Lung (tissue), 11 donors: ENCODE measurements at regions not wholly inside any gene's neighbourhood (a gene's known extent, or its start where the extent isn't known, plus 50 kb on each side); places are given as distances from the start of the nearest gene placed in this dataset.

Source experiments
- ATAC-seq: fragments of 200-7000 bp; cut with Tn5 transposase; one replicate; pipeline ENCODE4 v1.9.1; 2020; ENCODE audit warnings: moderate number of reproducible peaks; ENCODE audit not compliant: insufficient read depth, low FRiP score
- DNase-seq, 3 donors: peaks; one replicate each; pipeline ENCODE4 v3.0.0-alpha.2; 2013 to 2017
- H3K27ac ChIP-seq, 2 donors: one replicate each; pipeline ENCODE4 v1.5.1; 2013; ENCODE audit warnings: mild to moderate bottlenecking in 2 of 2, moderate library complexity in 2 of 2, control low read depth in 1 of 2, inconsistent platforms in 1 of 2, low read depth in 1 of 2, low read length in 1 of 2
- H3K27me3 ChIP-seq, 3 donors: one replicate each; pipeline ENCODE4 v1.5.1; 2013; ENCODE audit warnings: low read length in 2 of 3; ENCODE audit not compliant: control insufficient read depth in 3 of 3, insufficient read depth in 3 of 3
- H3K36me3 ChIP-seq, 4 donors: one replicate each; pipeline ENCODE4 v1.5.1; 2013; ENCODE audit warnings: low read length in 4 of 4, mild to moderate bottlenecking in 1 of 4, moderate library complexity in 1 of 4; ENCODE audit not compliant: control insufficient read depth in 4 of 4, insufficient read depth in 4 of 4
- H3K4me1 ChIP-seq, 5 donors: one replicate each; pipeline ENCODE4 v1.5.1; 2013; ENCODE audit warnings: low read length in 5 of 5, mild to moderate bottlenecking in 2 of 5, moderate library complexity in 1 of 5; ENCODE audit not compliant: control insufficient read depth in 5 of 5, insufficient read depth in 5 of 5
- H3K4me3 ChIP-seq: one replicate; pipeline ENCODE4 v1.5.1; 2013; ENCODE audit warnings: mild to moderate bottlenecking, control low read depth, moderate library complexity
- H3K9ac ChIP-seq, 2 donors: one replicate each; pipeline ENCODE4 v1.5.1; 2013; ENCODE audit warnings: low read length in 2 of 2, control low read depth in 1 of 2; ENCODE audit not compliant: insufficient read depth in 1 of 2
- H3K9me3 ChIP-seq, 4 donors: one replicate each; pipeline ENCODE4 v1.5.1; 2013; ENCODE audit warnings: low read length in 3 of 4, mild to moderate bottlenecking in 1 of 4, moderate library complexity in 1 of 4; ENCODE audit not compliant: control insufficient read depth in 4 of 4, insufficient read depth in 3 of 4
- WGBS, 2 donors: extraction: QIAGEN DNeasy Blood & Tissue Kit; methylation state at CpG; one replicate each; pipeline ENCODE4 v1.1.7; 2013; 5-methylcytosine and 5-hydroxymethylcytosine counted together
- TF ChIP-seq, protein P1 (sequence below): IDR thresholded peaks from 2 replicates; pipeline ENCODE4 v1.5.1; 2012; ENCODE audit warnings: mild to moderate bottlenecking; ENCODE audit errors: control extremely low read depth, extremely low read depth
- donor health status: control.
- donor health status: control.
- donor health status: Bipolar disorder and iron deficiency.
- donor health status: healthy.
- donor health status: DM: yes; HTN: yes; CAD: no.

DNA sequence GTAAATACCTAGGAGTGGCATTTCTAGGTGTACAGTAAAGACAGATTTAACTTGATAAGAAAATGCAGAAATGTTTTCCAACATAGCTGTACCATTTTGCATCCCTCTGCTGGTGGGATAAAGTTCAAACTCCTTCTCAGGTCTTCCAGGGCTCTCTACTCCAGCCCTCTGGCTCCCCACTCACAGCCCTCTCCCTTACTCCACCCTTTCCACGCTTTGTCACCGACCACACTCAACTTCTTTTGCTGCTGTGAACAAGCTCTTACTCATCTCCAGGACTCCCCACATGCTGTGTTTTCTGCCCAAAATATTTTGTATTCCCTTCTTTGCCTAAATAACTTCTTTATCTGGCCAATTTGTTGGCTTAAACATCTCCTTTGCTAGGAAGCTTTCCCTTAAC is 90.6 kb upstream of the OSMR start:
- H3K9me3 ChIP-seq, result no peaks in the 10 kb centered on the region
- no peak overlapping the region for H3K9ac ChIP-seq
- H3K4me3 ChIP-seq, result no peak overlapping the region
- ATAC-seq (no peak), DNase-seq (no peak)
- no peaks in the 10 kb centered on the region for H3K27me3 ChIP-seq
- WGBS, 2 donors, result 55 to 71% methylated on average over 2 of the region's 2 CpGs
- no peaks in the 10 kb centered on the region for H3K36me3 ChIP-seq
- no peak overlapping the region for H3K27ac ChIP-seq
- TF ChIP-seq, protein P1, sequence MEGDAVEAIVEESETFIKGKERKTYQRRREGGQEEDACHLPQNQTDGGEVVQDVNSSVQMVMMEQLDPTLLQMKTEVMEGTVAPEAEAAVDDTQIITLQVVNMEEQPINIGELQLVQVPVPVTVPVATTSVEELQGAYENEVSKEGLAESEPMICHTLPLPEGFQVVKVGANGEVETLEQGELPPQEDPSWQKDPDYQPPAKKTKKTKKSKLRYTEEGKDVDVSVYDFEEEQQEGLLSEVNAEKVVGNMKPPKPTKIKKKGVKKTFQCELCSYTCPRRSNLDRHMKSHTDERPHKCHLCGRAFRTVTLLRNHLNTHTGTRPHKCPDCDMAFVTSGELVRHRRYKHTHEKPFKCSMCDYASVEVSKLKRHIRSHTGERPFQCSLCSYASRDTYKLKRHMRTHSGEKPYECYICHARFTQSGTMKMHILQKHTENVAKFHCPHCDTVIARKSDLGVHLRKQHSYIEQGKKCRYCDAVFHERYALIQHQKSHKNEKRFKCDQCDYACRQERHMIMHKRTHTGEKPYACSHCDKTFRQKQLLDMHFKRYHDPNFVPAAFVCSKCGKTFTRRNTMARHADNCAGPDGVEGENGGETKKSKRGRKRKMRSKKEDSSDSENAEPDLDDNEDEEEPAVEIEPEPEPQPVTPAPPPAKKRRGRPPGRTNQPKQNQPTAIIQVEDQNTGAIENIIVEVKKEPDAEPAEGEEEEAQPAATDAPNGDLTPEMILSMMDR, result no peak
- peaks cover 0 to 34% (median 11%) of the 10 kb centered on the region in 5 donors for H3K4me1 ChIP-seq

DNA sequence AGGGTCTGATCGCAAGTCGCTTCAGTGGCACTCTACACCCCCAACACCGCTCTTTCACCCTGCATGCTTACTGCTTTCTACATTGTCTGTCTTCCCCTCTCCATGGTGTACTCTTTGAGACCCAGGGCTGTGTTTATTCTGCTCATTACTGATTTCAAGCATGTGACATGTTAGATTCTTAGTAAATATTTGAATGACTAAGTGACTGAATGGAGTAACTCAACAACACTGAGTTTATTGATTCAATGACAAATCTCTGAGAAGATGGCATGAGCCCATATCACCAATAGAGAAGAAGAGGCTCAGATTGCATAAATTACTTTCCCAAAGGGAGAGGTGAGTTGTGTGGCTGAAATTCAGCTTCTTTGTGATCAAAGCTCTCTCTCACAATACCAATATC is 89.7 kb upstream of the OSMR start:
- DNase-seq (no peak), ATAC-seq (no peak)
- Histone ChIP-seq H3K27ac (no peak overlapping the region), H3K36me3 (no peaks in the 10 kb centered on the region), H3K9ac (no peak overlapping the region), H3K4me3 (no peak overlapping the region), H3K4me1 (peaks cover 0 to 35% (median 11%) of the 10 kb centered on the region in 5 donors), H3K27me3 (no peaks in the 10 kb centered on the region), H3K9me3 (no peaks in the 10 kb centered on the region)
- 96 to 100% methylated on average over 3 of the region's 3 CpGs for WGBS, 2 donors
- TF ChIP-seq, protein P1, result no peak

DNA sequence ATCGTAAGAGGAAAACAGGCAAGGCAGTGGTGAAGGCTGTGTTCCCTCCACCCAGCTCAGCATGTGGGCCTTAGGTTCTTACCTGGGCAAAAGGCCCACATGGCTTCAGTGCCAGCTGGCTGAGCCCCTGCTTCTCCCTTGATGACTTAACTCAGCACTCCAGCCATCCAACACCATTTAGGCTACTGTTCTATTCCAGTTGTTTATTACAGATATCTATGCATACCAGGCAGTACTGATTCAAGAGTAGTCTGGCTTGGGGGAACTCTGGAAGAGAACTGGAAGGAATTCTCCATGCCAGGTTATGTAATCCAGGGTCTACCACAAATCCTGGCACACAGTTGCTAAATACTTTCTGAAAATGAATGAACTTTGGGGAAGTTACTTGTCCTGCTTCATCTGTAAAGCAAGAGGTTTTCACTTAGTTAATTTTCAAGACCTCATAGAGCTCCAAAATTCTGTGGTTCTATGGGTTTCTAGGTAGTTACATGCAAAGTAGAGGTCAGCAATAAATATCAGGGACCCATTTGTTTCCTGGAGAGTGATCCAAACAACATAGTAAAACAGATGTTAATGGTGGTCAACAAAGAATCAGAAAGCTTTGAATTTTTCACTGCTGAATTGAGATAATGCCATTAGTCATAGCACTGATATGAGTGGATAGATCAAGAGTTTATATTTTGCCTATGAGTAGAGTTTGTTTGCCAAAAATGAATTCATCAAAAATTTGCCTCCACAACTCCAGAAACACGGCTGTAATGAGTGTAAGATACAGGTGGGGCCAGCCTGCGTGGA is 88.2 kb upstream of the OSMR start:
- WGBS, 2 donors, result 82 to 89% methylated on average over 3 of the region's 3 CpGs
- H3K4me1 ChIP-seq, result peaks cover 0 to 32% (median 8%) of the 10 kb centered on the region in 5 donors
- ATAC-seq, result no peak

More for the DNA sequence above, 88.2 kb upstream of the OSMR start:
- Histone ChIP-seq H3K9ac (no peak overlapping the region), H3K9me3 (no peaks in the 10 kb centered on the region), H3K27me3 (no peaks in the 10 kb centered on the region), H3K4me3 (no peak overlapping the region), H3K36me3 (no peaks in the 10 kb centered on the region), H3K27ac (no peak overlapping the region)
- TF ChIP-seq, protein P1, result no peak
- DNase-seq, result no peak
